Skin of body (tissue), 1 donor: ENCODE measurements at regions not wholly inside any gene's neighbourhood (a gene's known extent, or its start where the extent isn't known, plus 50 kb on each side); places are given as distances from the start of the nearest gene placed in this dataset.
"Not testable (repeated sequence)": the region's sequence is repeated elsewhere in the genome, so short reads cannot be mapped to it uniquely, and the experiment has no call there.

Source experiments
- DNase-seq: peaks from one replicate; lab custom pipeline; 2025; lab: John Stamatoyannopoulos, UW

DNA sequence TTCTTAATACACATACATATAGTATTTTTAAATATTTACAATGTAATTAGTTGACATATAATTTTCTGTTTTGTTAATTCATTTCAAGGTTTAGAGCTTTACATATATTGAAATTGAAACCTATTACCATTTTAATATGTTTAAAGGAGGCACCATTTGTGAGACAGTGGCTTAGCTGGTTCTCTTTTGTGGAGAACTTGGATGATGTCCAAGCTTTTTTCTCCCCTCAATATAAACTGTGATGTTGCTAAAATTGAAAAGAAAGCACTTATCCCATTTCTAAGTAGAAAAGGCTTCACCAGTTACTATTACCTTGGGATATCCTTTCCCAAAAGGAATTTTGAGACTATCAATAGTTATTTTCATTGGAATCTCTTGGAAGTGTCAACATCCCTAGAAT is 707.2 kb downstream of the NTRK3 start:
- no peak for DNase-seq

DNA sequence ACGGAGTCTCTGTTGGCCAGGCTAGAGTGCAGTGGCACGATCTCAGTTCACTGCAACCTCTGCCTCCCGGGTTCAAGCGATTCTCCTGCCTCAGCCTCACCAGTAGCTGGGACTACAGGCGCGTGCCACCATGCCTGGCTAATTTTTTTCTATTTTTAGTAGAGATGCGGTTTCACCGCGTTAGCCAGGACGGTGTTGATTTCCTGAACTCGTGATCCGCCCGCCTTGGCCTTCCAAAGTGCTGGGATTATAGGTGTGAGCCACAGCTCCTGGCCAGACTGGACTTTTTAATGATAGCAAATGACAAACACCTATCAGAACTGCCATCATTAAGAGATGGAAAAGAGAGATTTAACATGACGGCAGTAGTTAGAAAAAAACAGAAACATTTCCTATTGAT is 707.9 kb downstream of the NTRK3 start:
- DNase-seq: not testable (repeated sequence)

DNA sequence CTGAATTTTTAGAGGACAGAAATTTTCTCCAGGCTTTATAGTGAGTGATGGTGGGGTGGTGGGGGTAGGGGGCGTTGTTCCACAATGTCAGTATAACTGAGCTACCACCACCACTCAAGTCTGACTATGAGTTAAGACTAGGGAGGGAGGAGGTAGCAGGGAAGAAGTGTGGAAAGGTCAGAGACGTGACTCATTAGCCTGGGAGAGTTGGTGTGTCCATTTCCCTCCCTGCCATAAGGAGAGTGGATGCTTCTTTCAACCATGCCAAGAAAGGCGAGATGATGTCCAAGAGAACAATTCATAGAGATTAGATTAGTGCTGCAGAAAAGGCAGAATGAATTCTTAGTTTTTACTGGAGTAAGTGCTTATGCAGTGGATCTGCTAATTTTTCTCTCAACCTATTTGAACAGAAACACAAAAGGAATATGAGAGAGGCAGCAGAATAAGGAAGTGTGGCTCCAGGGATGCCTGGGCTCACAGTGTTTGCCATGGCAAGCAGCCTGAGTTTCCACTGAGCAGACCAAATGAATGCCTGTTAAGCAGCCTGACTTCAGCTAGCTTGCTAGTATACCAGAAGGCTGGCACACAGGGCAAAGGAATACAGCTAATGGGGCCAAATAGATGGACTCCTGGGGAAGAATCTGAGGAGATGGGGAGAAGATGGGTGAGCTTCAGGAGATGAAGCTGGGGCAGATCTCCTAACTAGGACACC is 708.9 kb downstream of the NTRK3 start:
- no peak for DNase-seq

DNA sequence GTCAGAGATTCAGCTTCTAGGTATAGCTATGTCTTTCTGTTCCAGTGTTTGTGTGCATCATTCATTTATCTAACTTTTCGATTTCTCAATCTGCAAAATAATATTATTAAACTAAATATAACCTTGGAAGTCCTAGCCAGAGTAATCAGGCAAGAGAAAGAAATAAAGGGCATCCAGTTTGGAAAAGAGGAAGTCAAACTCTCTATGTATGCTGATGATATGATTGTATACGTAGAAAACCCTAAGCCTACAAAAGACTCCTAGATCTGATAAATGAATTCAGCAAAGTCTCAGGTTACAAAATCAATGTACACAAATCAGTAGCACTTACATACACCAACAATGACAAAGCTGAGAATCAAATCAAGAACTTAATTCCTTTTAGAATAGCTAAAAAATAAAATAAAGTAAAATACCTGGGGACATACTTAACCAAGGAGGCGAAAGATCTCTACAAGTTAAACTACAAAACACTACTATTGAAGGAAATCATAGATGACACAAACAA is 718.2 kb downstream of the NTRK3 start:
- DNase-seq: no peak

DNA sequence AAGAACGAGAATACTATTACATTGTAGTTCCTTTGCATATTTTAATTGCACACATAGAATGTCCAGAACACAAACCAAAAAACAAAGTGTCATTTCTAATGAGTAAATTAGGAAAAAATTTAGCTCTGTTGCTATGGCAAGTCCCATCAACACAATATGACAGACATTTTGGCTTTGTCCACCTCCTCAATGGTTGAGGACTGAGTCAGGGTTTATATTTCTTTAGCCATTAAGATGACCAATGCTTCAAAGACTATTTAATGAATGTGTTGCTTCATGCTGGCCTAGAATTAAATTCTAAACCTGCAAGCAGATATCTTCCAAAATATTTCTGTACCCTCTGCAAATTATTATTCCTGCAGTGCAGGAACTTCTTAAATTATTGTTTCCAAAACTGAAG is 719.2 kb downstream of the NTRK3 start:
- DNase-seq: no peak

DNA sequence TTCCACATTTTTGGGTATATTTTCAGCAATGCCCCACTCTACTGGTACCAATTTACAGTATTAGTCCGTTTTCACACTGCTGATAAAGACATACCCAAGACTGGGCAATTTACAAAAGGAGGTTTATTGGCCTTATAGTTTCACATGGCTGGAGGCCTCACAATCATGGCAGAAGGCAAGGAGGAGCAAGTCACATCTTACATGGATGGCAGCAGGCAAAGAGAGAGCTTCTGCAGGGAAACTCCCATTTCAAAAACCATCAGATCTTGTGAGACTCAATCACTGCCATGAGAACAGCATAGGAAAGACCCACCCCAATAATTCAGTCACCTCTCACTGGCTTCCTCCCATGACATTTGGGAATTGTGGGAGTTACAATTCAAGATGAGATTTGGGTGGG is 722.9 kb downstream of the NTRK3 start:
- DNase-seq: not testable (repeated sequence)

DNA sequence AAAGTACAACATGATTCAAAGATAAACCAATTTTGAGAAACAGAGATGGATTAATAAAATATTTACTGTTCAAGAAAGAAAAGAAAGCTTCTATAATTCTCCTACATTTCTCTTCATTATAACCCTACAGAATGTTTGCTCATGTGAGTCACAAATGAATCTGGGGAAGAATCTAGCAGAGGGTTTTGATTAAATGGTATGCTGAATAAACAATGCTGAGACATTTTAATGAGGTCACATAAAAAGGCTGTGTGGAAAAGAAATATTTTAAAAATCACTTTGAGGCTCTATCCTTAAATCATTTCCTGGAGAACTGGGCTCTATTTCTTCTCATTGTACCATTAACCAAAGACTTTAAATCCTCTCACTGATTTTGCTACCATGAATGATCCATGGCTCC is 727.7 kb downstream of the NTRK3 start:
- DNase-seq: peak; percentile 72

DNA sequence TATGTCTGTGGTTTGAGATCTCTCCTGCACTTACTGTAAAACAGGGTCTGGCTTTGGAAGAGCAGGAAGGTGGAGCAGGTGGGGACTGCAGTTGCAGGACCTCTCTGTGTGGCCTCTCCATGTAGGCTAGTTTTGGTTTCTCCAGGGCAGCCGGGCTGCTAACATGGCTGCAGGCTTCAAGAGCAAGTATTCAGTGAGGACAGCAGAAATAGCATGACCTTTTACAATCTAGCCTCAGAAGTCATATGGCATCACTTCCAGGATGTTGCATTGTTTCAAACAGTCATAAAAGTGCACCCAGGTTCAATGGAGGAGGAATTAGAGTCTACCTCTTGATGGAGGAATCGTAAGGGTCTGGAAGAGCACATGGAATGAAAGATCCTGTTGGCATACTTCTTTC is 728.7 kb downstream of the NTRK3 start:
- no peak for DNase-seq

DNA sequence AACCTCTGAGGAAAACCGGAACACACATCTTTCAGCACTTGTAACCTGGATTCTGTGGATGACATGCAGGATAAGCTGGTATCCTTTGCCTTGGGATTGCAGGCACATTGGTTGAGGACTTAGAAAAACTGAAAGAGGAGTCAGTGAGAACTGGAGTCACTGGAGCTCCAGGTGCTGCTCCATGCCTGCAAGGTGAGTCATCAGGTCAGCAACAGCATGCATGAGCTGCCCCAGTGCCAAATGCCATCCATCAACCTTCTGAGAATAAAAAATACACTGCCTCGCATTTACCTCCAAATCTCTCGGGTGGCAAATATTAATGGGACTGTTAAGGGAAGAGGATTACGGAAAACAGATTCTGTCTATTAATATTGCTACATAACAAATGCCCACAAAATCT is 729.1 kb downstream of the NTRK3 start:
- DNase-seq: no peak

DNA sequence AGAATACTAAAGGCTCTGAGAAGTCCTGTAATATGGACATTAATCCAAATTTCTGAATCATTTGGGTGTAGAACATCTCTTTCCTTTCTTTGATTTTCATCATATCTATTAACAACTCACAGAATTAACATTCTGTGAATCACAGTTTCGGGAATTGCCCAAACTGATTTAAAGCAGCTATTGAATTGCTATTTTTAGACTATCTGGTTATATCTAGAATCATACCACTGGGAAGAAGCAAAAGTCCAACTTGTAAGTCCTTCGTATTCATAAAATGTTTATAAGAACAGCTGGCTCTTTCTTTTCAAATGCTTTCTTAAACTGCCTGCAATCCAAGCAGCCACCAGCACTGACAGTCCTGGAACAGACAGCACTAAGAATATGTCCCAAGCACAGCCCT is 733.0 kb downstream of the NTRK3 start:
- DNase-seq: no peak

DNA sequence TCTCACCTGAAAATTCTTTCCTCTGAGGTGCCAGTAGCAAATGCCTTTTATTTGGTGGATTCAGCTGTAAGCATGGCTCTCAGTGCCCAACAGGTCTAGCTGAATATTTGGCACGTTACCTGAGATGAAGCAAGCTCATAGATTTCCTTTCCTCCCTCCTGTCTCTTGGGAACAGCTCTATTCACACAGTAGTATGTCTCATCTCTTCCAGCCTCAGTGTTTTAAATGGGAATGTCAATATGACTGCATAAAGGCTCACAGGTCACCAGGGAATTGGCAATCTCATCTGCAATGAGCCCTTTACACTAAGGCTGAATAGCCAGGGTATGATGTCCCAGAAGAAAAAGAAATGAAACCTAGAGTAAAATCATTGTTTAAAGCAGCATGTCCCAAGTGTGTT is 733.5 kb downstream of the NTRK3 start:
- DNase-seq: no peak

DNA sequence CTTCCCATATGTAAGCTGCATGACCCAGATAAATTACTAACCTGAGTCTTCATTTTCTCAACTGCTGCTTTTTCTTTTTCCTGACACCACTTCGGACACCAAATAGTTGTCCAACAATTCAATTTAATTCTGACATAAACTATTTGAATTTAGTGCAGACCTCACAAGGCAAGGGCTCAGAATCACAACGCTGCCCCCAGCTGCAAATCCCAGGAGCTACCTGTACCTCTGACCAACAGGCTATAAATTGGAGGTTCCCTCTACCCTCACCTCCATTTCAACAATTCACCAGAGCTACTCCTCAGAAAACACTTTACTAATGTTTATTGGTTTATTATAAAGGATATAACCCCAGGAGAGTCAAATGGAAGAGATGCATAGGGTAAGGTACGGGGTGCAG is 737.6 kb downstream of the NTRK3 start:
- DNase-seq: no peak

DNA sequence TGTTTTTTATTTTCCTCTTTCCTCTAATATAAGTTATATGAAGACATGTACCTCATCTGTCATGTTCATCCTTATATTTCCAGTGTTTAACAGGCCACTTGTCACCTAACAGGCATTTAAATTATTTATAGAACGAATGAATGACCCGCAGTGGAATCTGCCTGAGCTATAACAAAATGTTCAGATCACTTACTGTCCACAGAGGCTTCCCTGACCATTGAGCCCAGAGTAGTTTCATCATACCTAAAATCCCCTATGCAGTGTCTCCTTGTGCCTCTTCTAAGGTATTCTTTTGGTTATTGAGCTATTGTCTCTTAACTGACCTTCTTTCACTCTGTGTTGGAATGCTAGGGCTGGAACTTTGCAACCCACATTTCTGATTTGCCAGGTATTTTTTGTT is 748.5 kb downstream of the NTRK3 start:
- no peak for DNase-seq

DNA sequence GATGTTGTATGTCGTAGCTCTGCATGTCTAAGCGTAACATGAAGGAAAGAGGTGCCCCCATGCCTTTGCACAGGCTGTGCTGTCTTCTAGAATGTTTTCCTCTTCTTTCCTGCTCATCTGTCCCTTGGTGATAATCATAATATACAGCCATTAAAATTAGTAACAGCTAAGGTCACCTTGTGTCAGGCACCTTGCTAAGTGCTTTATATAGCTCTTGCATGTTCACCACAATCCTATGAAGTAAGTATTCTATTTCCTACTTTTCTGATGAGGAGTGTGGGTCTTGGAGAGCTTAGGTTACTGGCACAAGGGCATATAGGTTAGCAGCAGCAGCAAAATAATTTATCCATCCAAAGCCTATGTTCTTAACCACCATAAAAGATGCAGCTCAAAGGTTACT is 754.4 kb downstream of the NTRK3 start:
- no peak for DNase-seq

DNA sequence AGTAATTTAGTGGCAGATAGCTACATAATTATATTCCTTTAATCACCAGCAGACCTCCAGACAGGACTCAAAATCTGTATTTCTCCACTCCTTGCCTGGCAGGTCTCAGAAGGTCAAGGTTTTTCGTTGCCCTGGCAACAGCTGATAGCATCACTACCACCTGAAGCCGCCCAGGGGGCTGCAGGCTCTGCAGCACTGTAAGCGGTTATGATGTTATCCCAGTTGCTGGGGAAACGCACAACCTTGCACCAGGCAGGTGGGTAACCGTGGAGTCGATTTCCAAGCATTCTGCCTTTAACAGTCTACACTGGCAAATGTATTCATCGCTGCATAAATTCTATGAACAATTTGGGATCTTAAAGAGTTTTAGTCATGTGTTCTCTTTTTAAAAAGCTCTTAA is 756.3 kb downstream of the NTRK3 start:
- DNase-seq: no peak

DNA sequence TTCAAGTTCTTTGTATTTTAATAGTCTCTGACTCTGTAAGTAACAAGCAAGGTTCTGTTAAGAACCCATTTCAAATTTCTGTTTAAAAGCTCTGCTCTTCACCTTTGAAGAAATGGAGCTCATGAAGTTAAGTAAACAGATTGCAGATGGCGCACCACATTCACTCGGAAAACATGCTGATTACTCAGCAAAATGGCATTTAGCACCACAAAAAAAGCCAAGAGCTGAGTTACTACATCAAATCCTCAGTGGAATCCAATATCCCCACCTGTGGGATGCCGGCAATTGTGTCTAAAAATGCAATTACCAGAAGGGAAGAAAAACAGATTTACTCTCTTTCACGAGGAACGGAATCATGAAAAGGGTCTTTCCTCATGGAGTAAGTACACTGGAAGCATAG is 758.0 kb downstream of the NTRK3 start:
- no peak for DNase-seq

DNA sequence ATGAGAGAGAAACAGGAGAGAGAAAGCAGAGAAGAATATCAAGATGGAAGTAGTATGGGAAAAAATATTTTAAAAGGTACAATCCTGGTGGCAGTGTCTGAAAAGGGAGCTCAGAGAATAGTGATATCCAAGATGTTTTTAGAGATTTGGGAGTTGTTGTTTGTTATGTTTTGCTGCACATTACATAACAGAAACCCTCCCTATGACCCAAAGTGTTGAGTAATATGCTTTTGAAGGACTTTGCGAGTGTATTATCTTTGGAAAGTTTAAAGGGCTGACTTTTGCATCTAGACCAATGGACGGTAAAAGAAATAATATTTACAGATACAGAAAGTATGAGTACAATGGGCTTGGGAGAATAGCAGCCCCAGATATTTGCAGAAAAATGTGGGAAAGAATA is 759.7 kb downstream of the NTRK3 start:
- no peak for DNase-seq

DNA sequence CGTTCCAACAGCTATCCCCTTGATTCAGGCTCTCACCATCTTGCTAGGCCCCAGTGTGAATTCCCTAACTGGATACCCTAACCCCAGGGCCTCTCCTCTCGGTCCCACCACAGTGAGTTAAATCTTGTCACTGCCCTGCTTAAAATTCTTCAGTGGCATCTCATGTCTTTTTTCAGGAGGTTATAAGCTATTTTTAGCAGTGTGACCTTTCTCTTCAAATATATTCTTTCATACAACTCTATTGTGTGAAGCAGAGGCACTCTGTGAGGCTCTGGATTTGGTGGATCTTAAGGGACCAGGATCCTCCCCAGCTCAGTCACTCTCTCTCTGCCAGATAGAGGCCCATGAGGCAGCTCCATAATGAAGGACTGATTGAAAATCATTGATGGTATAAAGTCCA is 760.4 kb downstream of the NTRK3 start:
- DNase-seq: no peak

DNA sequence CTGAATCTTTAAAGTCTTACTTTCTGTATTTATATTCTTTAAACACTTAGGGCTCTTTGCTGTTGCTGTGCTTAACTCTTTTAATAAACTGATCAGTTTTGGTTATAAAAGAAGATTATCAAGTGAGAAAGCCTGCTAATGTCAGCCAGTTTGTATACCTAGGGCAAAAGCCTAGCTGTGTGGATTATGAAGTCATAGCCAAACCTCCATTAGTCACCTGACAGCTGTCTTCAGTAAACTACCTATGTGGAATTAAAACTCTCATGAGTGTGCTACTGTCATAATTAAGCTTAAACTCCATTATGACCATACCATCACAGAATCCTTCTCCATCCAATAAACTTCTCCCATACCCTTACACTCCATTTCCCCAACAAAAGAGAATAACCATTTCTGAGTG is 762.7 kb downstream of the NTRK3 start:
- no peak for DNase-seq

DNA sequence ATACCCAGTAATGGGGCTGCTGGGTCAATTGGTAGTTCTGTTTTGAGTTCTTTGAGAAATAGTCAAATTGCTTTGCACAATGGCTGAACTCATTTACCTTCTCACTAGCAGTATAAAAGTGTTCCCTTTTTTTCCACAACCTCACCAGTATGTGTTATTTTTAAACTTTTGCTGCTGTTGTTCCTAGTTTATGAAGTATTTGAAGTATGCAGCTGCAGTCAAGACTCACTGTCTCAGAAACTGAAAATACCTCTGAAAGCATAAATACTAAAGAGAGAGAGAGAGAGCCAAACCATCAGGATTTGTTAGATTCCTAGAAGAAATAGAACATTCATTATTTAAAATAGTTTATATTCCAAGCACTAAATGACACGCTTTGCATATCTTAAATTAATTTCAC is 764.2 kb downstream of the NTRK3 start:
- no peak for DNase-seq

DNA sequence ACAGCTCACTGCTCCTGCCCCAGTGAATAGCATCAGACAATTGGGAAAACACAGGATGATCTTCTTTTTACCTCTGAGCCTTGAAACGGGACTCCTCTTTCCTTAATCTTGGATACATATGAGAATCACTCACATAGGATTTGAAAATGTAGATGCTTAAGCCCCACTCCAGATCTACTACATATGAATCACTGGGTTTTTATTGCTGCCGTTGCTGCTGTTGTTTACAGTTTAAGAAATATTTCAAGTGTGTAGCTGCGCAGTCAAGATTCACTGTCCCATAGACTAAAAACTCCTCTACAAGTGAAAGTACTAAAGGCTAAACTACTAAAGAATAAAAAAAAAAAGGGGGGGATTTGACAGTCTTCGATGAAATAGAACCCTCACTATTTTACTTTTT is 765.9 kb downstream of the NTRK3 start:
- DNase-seq: peak; percentile 2

DNA sequence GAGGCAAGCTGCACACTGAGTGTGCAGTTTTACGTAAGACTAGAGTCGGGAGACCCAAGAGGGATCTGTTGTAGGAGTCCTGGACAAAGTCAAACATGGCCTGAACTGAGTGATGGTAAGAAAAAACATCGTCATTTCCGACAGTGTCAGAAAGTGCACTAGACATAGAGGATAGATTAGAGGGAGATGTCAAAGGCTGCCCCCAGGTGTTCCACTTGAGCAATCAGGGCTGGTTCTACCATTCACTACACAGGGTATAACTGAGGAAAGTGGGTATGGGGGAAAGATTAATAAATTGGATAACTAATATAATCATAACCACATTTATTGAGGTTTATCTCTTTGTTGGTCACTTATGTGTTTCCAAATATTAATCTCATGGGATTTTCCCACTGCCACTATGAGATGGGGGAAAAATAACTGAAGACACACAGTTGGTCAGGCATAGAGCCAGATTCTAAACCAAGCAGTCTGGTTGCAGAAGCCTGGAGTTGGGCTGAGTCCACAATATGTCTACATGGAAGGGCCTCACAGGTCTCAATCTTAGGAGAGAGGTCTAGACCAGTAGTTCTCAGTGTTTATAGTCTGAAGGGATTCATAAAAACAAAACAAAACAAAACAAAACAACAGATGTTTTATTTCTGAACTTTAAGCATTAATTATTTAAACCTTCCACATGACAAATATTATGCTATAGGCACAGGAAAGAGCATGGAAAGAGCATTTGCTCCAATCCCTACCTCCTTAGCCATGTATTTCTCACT is 766.5 kb downstream of the NTRK3 start:
- no peak for DNase-seq

DNA sequence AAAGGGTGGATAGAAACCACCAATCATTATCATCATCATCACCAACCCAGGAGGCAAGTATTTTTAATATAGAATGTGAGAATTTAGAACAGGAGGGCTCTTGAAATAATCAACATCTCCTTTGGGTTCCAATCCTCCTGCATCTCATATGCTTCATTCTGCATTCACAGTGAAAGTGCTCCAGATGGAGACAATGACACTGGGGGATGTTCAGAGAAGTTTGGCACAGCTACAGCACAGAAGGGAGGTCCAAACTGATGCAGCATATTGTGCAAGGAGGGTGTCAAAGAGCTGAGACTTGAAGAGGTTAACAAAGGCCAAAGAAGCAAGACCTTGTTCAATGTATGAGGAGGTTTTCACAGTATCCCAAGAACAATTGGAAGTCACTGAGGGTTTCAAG is 767.1 kb downstream of the NTRK3 start:
- peak; percentile 20 for DNase-seq
